DOHH2 (cell line): ENCODE measurements at regions not wholly inside any gene's neighbourhood (a gene's known extent, or its start where the extent isn't known, plus 50 kb on each side); places are given as distances from the start of the nearest gene placed in this dataset.

ENCODE experiments used
- EZH2phosphoT487 ChIP-seq: fragments of 200-600 bp; sonication (generic); IDR thresholded peaks from 2 replicates; pipeline ENCODE4 v1.6.1; 2017; ENCODE audit warnings: borderline replicate concordance, mild to moderate bottlenecking, antibody characterized with exemption, low read length, moderate library complexity, mixed read lengths
- TF ChIP-seq, protein P1 (sequence below): fragments of 200-600 bp; sonication (generic); IDR thresholded peaks from one replicate; pipeline ENCODE4 v1.5.1; 2014; ENCODE audit warnings: antibody characterized with exemption, mild to moderate bottlenecking, low read depth, low read length; ENCODE audit not compliant: poor library complexity, severe bottlenecking

- TF ChIP-seq EZH2phosphoT487: no peak
- TF ChIP-seq, protein P1, sequence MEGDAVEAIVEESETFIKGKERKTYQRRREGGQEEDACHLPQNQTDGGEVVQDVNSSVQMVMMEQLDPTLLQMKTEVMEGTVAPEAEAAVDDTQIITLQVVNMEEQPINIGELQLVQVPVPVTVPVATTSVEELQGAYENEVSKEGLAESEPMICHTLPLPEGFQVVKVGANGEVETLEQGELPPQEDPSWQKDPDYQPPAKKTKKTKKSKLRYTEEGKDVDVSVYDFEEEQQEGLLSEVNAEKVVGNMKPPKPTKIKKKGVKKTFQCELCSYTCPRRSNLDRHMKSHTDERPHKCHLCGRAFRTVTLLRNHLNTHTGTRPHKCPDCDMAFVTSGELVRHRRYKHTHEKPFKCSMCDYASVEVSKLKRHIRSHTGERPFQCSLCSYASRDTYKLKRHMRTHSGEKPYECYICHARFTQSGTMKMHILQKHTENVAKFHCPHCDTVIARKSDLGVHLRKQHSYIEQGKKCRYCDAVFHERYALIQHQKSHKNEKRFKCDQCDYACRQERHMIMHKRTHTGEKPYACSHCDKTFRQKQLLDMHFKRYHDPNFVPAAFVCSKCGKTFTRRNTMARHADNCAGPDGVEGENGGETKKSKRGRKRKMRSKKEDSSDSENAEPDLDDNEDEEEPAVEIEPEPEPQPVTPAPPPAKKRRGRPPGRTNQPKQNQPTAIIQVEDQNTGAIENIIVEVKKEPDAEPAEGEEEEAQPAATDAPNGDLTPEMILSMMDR: no peak
These were observed 149.5 kb downstream of the PCSK1 start for GRCh38 chr5:96283589-96283988.
